GM23338 (cell line): ENCODE measurements at regions not wholly inside any gene's neighbourhood (a gene's known extent, or its start where the extent isn't known, plus 50 kb on each side); places are given as distances from the start of the nearest gene placed in this dataset.

ENCODE experiments used
- ATAC-seq: fragments of 200-7000 bp; cut with Tn5 transposase; 3 replicates; pipeline ENCODE4 v1.9.1; 2020
- DNase-seq: peaks from one replicate; pipeline ENCODE4 v3.0.0-alpha.2; 2015; ENCODE audit warnings: low spot score
- H2AFZ ChIP-seq: fragments of 200-600 bp; sonication (generic); 2 replicates; pipeline ENCODE4 v1.8.0; 2016; ENCODE audit warnings: antibody characterized with exemption, mild to moderate bottlenecking, moderate library complexity
- H3F3A ChIP-seq: fragments of 200-600 bp; sonication (generic); replicated peaks from 2 replicates; pipeline ENCODE4 v1.8.0; 2017; ENCODE audit warnings: antibody characterized with exemption, mixed run types, low read depth
- H3K27ac ChIP-seq: fragments of 200-600 bp; sonication (generic); 2 replicates; pipeline ENCODE4 v1.6.1; 2016; ENCODE audit warnings: low read depth
- H3K27me3 ChIP-seq: fragments of 200-600 bp; sonication (generic); 2 replicates; pipeline ENCODE4 v1.8.0; 2016; ENCODE audit warnings: mild to moderate bottlenecking, mixed run types, moderate library complexity; ENCODE audit not compliant: insufficient read depth
- H3K36me3 ChIP-seq: fragments of 200-600 bp; sonication (generic); 2 replicates; pipeline ENCODE4 v1.8.0; 2016; ENCODE audit warnings: mild to moderate bottlenecking; ENCODE audit not compliant: insufficient read depth
- H3K4me1 ChIP-seq: fragments of 200-600 bp; sonication (generic); 2 replicates; pipeline ENCODE4 v1.8.0; 2016; ENCODE audit warnings: mild to moderate bottlenecking, moderate library complexity; ENCODE audit not compliant: insufficient read depth
- H3K4me2 ChIP-seq: fragments of 200-600 bp; sonication (generic); 2 replicates; pipeline ENCODE4 v1.7.1; 2017; ENCODE audit warnings: mixed run types
- H3K4me3 ChIP-seq: fragments of 200-600 bp; sonication (generic); 2 replicates; pipeline ENCODE4 v1.6.1; 2016; ENCODE audit warnings: mixed run types
- H3K79me2 ChIP-seq: fragments of 200-600 bp; sonication (generic); replicated peaks from 2 replicates; pipeline ENCODE4 v1.8.0; 2017; ENCODE audit warnings: mild to moderate bottlenecking; ENCODE audit not compliant: insufficient read depth
- H3K9me2 ChIP-seq: fragments of 200-600 bp; sonication (generic); 2 replicates; pipeline ENCODE4 v1.8.0; 2017; ENCODE audit not compliant: insufficient read depth
- H4K20me1 ChIP-seq: fragments of 200-600 bp; sonication (generic); replicated peaks from 2 replicates; pipeline ENCODE4 v1.8.0; 2017; ENCODE audit warnings: mild to moderate bottlenecking; ENCODE audit not compliant: insufficient read depth
- H3K27ac Mint-ChIP-seq: 2 replicates; pipeline ENCODE4 v1.8.0; 2020; ENCODE audit warnings: inconsistent platforms, mild to moderate bottlenecking, moderate library complexity, mixed read lengths
- H3K27me3 Mint-ChIP-seq: 3 replicates; pipeline ENCODE4 v1.8.0; 2022; ENCODE audit warnings: low read depth, mild to moderate bottlenecking, moderate library complexity, mixed read lengths, inconsistent platforms; ENCODE audit not compliant: insufficient read depth, poor library complexity
- H3K36me3 Mint-ChIP-seq: 3 replicates; pipeline ENCODE4 v1.8.0; 2021; ENCODE audit warnings: low read depth, mild to moderate bottlenecking, inconsistent platforms, moderate library complexity, mixed read lengths
- H3K4me1 Mint-ChIP-seq: 3 replicates; pipeline ENCODE4 v1.8.0; 2020; ENCODE audit warnings: mild to moderate bottlenecking, inconsistent platforms, mixed read lengths
- H3K4me3 Mint-ChIP-seq: 3 replicates; pipeline ENCODE4 v1.8.0; 2021; ENCODE audit warnings: moderate library complexity, mild to moderate bottlenecking, inconsistent platforms, mixed read lengths
- H3K9me3 Mint-ChIP-seq: 3 replicates; pipeline ENCODE4 v1.8.0; 2020; ENCODE audit warnings: moderate library complexity, mild to moderate bottlenecking, inconsistent platforms, mixed read lengths
- EZH2 ChIP-seq: fragments of 200-600 bp; sonication (generic); IDR thresholded peaks from one replicate; pipeline ENCODE4 v1.8.0; 2017; ENCODE audit warnings: antibody characterized with exemption, mild to moderate bottlenecking, low read depth; ENCODE audit not compliant: unreplicated experiment
- JUNB ChIP-seq: IDR thresholded peaks from one replicate; pipeline ENCODE4 v1.6.1; 2016; ENCODE audit warnings: antibody characterized with exemption; ENCODE audit not compliant: unreplicated experiment
- NANOG ChIP-seq: IDR thresholded peaks from 2 replicates; pipeline ENCODE4 v1.6.1; 2016; ENCODE audit warnings: antibody characterized with exemption, borderline replicate concordance
- POLR2AphosphoS5 ChIP-seq: IDR thresholded peaks from 2 replicates; pipeline ENCODE4 v1.6.1; 2016; ENCODE audit warnings: antibody characterized with exemption, low read depth
- TF ChIP-seq, protein P1 (sequence below), 2 experiments: fragments of 200-600 bp in 1 of 2; sonication (generic) in 1 of 2; conservative IDR thresholded peaks; 2 replicates each; pipeline versions ENCODE4 v1.5.1 to v1.6.1; 2016 to 2017; ENCODE audit warnings: antibody characterized with exemption in 2 of 2, low read depth in 2 of 2, mild to moderate bottlenecking in 2 of 2, moderate library complexity in 1 of 2
- TF ChIP-seq, protein P2 (sequence below): fragments of 250-450 bp; sonication (Bioruptor Pico); IDR thresholded peaks from 2 replicates; pipeline ENCODE4 v1.5.0; 2020; ENCODE audit warnings: mild to moderate bottlenecking, moderate library complexity

DNA sequence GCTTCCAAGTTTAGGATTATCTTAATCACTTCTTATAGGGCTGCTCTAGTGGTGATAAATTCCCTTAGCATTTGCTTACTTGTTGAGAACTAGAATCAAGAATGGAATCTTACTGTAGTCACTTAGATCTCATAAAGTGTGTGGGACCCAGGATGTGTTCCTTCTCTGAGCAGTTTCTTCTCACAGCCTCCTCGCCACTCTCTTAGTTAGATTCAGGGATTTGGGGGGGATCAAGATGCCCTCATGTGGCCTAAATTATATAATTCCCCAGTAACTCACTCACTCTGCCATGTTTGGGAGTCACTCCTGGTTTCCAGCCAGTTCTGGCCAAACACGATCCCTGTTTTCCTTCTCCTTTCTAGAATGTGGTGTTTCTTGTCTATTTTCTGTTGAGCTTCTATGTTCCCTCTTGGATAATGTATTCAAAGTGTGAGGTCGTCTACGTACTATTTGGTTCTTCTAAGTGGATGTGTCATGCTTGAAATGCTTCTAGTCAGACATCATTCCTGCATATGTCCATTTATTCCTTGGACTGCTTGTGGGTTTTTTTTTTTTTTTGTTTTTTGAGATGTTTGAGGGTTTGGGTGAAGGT is 414.9 kb upstream of the SYT4 start:
- Mint-ChIP-seq H3K27me3 (no peaks in the 10 kb centered on the region), H3K9me3 (peaks cover 10% of the 10 kb centered on the region; the same call in 2 of the 3 replicates), H3K4me1 (peaks cover 2% of the 10 kb centered on the region; the same call in 1 of the 3 replicates), H3K4me3 (no peak overlapping the region), H3K36me3 (peaks cover 10% of the 10 kb centered on the region; the same call in 1 of the 3 replicates), H3K27ac (no peak overlapping the region)
- Histone ChIP-seq H3K4me3 (no peak overlapping the region), H3K4me2 (no peak overlapping the region), H3K79me2 (no peaks in the 10 kb centered on the region), H3K27ac (no peak overlapping the region), H3K27me3 (no peaks in the 10 kb centered on the region), H3F3A (no peaks in the 10 kb centered on the region), H2AFZ (0 out of 2 replicates have a peak overlapping the region, but pooled peaks have one; percentile 9), H4K20me1 (no peaks in the 10 kb centered on the region), H3K9me2 (peaks cover 4% of the 10 kb centered on the region; the same call in 1 of the 2 replicates), H3K4me1 (no peaks in the 10 kb centered on the region), H3K36me3 (no peaks in the 10 kb centered on the region)
- TF ChIP-seq, protein P1, sequence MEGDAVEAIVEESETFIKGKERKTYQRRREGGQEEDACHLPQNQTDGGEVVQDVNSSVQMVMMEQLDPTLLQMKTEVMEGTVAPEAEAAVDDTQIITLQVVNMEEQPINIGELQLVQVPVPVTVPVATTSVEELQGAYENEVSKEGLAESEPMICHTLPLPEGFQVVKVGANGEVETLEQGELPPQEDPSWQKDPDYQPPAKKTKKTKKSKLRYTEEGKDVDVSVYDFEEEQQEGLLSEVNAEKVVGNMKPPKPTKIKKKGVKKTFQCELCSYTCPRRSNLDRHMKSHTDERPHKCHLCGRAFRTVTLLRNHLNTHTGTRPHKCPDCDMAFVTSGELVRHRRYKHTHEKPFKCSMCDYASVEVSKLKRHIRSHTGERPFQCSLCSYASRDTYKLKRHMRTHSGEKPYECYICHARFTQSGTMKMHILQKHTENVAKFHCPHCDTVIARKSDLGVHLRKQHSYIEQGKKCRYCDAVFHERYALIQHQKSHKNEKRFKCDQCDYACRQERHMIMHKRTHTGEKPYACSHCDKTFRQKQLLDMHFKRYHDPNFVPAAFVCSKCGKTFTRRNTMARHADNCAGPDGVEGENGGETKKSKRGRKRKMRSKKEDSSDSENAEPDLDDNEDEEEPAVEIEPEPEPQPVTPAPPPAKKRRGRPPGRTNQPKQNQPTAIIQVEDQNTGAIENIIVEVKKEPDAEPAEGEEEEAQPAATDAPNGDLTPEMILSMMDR (conservative IDR thresholded peaks at IDR 0.05; ENCODE audit: low read depth in 2 of 2), result peak in 1 of 2 experiments; percentile 28; a peak in 2 of 4 replicates
- no peak for TF ChIP-seq EZH2
- DNase-seq (peak; percentile 14), ATAC-seq (no peak)

DNA sequence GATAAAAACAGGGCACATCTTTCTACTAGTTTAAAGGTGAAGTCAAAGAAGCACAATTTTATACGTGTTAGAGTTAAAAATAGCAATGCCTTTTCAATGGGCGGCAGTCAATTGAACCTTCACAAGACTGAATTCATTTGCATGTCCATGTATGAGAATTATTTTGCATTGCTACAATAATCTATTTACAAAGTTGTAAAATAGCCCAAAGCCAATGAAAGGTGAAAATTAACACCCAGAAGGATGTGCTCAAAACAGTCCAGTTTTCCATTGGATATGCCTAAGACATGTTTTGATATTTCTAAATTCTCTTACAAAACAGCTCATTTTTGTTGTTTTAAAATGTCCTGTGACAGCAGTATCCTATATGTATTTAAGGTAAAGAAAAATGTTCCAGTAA is 425.1 kb upstream of the SYT4 start:
- no peaks in the 10 kb centered on the region for H3K9me3 Mint-ChIP-seq
- H3K36me3 Mint-ChIP-seq, result no peaks in the 10 kb centered on the region
- no peak for TF ChIP-seq NANOG
- ATAC-seq, result no peak
- no peak overlapping the region for H3K27ac Mint-ChIP-seq
- H3K27me3 ChIP-seq, result no peaks in the 10 kb centered on the region
- no peak overlapping the region for H2AFZ ChIP-seq
- H3K79me2 ChIP-seq, result no peaks in the 10 kb centered on the region
- no peak overlapping the region for H3K4me3 ChIP-seq
- no peak overlapping the region for H3K4me3 Mint-ChIP-seq
- no peaks in the 10 kb centered on the region for H3K27me3 Mint-ChIP-seq
- H4K20me1 ChIP-seq, result no peaks in the 10 kb centered on the region
- no peaks in the 10 kb centered on the region for H3F3A ChIP-seq
- peaks cover 32% of the 10 kb centered on the region for H3K4me1 Mint-ChIP-seq
- no peaks in the 10 kb centered on the region for H3K9me2 ChIP-seq
- H3K36me3 ChIP-seq, result no peaks in the 10 kb centered on the region
- DNase-seq, result no peak
- H3K4me2 ChIP-seq, result 0 out of 2 replicates have a peak overlapping the region, but pooled peaks have one; percentile 17
- H3K27ac ChIP-seq, result no peak overlapping the region
- peaks cover 27% of the 10 kb centered on the region; the same call in 1 of the 2 replicates for H3K4me1 ChIP-seq

DNA sequence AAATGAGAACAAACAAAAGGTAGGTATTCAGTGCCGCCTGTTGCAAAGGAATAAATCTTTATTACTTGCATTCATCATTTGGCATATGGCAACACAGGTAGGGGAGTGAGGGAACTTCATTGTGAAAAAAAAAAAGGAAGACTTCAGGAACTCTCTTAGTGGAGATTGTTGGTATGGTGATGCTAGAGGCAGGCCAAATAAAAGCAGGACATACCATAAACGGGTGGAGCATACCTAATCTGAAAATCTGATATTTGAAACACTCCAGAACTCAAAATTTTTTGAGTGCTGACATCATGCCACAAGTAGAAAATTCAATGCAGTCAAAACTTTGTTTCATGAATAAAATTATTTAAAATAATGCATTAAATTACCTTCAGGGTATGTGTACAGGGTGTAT is 425.8 kb upstream of the SYT4 start:
- H4K20me1 ChIP-seq, result no peaks in the 10 kb centered on the region
- H3K79me2 ChIP-seq, result no peaks in the 10 kb centered on the region
- H3K27ac ChIP-seq, result no peak overlapping the region
- Mint-ChIP-seq H3K4me1 (peaks cover 32% of the 10 kb centered on the region), H3K36me3 (no peaks in the 10 kb centered on the region), H3K4me3 (no peak overlapping the region), H3K27ac (peak overlapping the region; percentile 55; the same call in 1 of the 2 replicates), H3K9me3 (no peaks in the 10 kb centered on the region), H3K27me3 (no peaks in the 10 kb centered on the region)
- H3K27me3 ChIP-seq, result no peaks in the 10 kb centered on the region
- DNase-seq (no peak), ATAC-seq (no peak)
- no peak overlapping the region for H3K4me2 ChIP-seq
- H3K9me2 ChIP-seq, result no peaks in the 10 kb centered on the region
- no peaks in the 10 kb centered on the region for H3K36me3 ChIP-seq
- no peak overlapping the region for H3K4me3 ChIP-seq
- H3F3A ChIP-seq, result no peaks in the 10 kb centered on the region
- no peak overlapping the region for H2AFZ ChIP-seq
- H3K4me1 ChIP-seq, result peaks cover 27% of the 10 kb centered on the region; the same call in 1 of the 2 replicates
- no peak for TF ChIP-seq POLR2AphosphoS5
- no peak for TF ChIP-seq JUNB
- TF ChIP-seq, protein P2, sequence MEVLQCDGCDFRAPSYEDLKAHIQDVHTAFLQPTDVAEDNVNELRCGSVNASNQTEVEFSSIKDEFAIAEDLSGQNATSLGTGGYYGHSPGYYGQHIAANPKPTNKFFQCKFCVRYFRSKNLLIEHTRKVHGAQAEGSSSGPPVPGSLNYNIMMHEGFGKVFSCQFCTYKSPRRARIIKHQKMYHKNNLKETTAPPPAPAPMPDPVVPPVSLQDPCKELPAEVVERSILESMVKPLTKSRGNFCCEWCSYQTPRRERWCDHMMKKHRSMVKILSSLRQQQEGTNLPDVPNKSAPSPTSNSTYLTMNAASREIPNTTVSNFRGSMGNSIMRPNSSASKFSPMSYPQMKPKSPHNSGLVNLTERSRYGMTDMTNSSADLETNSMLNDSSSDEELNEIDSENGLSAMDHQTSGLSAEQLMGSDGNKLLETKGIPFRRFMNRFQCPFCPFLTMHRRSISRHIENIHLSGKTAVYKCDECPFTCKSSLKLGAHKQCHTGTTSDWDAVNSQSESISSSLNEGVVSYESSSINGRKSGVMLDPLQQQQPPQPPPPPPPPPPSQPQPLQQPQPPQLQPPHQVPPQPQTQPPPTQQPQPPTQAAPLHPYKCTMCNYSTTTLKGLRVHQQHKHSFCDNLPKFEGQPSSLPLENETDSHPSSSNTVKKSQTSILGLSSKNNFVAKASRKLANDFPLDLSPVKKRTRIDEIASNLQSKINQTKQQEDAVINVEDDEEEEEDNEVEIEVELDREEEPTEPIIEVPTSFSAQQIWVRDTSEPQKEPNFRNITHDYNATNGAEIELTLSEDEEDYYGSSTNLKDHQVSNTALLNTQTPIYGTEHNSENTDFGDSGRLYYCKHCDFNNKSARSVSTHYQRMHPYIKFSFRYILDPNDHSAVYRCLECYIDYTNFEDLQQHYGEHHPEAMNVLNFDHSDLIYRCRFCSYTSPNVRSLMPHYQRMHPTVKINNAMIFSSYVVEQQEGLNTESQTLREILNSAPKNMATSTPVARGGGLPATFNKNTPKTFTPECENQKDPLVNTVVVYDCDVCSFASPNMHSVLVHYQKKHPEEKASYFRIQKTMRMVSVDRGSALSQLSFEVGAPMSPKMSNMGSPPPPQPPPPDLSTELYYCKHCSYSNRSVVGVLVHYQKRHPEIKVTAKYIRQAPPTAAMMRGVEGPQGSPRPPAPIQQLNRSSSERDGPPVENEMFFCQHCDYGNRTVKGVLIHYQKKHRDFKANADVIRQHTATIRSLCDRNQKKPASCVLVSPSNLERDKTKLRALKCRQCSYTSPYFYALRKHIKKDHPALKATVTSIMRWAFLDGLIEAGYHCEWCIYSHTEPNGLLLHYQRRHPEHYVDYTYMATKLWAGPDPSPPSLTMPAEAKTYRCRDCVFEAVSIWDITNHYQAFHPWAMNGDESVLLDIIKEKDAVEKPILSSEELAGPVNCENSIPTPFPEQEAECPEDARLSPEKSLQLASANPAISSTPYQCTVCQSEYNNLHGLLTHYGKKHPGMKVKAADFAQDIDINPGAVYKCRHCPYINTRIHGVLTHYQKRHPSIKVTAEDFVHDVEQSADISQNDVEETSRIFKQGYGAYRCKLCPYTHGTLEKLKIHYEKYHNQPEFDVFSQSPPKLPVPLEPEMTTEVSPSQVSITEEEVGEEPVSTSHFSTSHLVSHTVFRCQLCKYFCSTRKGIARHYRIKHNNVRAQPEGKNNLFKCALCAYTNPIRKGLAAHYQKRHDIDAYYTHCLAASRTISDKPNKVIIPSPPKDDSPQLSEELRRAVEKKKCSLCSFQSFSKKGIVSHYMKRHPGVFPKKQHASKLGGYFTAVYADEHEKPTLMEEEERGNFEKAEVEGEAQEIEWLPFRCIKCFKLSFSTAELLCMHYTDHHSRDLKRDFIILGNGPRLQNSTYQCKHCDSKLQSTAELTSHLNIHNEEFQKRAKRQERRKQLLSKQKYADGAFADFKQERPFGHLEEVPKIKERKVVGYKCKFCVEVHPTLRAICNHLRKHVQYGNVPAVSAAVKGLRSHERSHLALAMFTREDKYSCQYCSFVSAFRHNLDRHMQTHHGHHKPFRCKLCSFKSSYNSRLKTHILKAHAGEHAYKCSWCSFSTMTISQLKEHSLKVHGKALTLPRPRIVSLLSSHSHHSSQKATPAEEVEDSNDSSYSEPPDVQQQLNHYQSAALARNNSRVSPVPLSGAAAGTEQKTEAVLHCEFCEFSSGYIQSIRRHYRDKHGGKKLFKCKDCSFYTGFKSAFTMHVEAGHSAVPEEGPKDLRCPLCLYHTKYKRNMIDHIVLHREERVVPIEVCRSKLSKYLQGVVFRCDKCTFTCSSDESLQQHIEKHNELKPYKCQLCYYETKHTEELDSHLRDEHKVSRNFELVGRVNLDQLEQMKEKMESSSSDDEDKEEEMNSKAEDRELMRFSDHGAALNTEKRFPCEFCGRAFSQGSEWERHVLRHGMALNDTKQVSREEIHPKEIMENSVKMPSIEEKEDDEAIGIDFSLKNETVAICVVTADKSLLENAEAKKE, result no peak
